DOHH2 (cell line): ENCODE measurements at regions not wholly inside any gene's neighbourhood (a gene's known extent, or its start where the extent isn't known, plus 50 kb on each side); places are given as distances from the start of the nearest gene placed in this dataset.

Source experiments
- EZH2phosphoT487 ChIP-seq: fragments of 200-600 bp; sonication (generic); IDR thresholded peaks from 2 replicates; pipeline ENCODE4 v1.6.1; 2017; ENCODE audit warnings: borderline replicate concordance, mild to moderate bottlenecking, antibody characterized with exemption, low read length, moderate library complexity, mixed read lengths
- TF ChIP-seq, protein P1 (sequence below): fragments of 200-600 bp; sonication (generic); IDR thresholded peaks from one replicate; pipeline ENCODE4 v1.5.1; 2014; ENCODE audit warnings: antibody characterized with exemption, mild to moderate bottlenecking, low read depth, low read length; ENCODE audit not compliant: poor library complexity, severe bottlenecking

DNA sequence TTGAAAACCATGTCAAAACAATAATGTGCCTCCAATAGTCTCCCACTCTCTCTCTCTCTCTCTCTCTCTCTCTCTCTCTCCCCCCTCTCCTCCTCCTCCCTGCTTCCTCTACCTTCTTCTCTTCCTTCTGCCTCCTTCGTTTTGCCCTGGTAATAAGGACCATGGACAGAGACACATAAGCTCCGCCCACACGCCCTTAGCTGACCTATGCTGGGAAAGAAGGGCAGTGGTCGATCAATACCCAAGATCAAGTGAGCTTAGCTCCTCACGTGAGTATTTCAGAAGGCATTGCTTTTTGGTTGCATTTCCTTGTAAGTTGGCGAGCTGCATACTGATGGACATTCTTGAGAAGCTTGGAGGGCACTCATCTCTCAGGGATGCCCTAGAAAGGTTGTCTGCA, 194.8 kb downstream of the MIAT start:
- TF ChIP-seq, protein P1, sequence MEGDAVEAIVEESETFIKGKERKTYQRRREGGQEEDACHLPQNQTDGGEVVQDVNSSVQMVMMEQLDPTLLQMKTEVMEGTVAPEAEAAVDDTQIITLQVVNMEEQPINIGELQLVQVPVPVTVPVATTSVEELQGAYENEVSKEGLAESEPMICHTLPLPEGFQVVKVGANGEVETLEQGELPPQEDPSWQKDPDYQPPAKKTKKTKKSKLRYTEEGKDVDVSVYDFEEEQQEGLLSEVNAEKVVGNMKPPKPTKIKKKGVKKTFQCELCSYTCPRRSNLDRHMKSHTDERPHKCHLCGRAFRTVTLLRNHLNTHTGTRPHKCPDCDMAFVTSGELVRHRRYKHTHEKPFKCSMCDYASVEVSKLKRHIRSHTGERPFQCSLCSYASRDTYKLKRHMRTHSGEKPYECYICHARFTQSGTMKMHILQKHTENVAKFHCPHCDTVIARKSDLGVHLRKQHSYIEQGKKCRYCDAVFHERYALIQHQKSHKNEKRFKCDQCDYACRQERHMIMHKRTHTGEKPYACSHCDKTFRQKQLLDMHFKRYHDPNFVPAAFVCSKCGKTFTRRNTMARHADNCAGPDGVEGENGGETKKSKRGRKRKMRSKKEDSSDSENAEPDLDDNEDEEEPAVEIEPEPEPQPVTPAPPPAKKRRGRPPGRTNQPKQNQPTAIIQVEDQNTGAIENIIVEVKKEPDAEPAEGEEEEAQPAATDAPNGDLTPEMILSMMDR = no peak
- TF ChIP-seq EZH2phosphoT487 = no peak
